ENCODE measurements at regions not wholly inside any gene's neighbourhood (a gene's known extent, or its start where the extent isn't known, plus 50 kb on each side); places are given as distances from the start of the nearest gene placed in this dataset.

GRCh38 chr9:1947438-1947837 is 67.7 kb upstream of the SMARCA2 start:
- Histone ChIP-seq H3K9ac (ENCODE audit: low read length) (no peak overlapping the region), H3K4me2 (ENCODE audit: low read length) (no peak overlapping the region), H3K36me3 (ENCODE audit: control insufficient read depth in 1 of 2, insufficient read depth in 2 of 2, low read length in 2 of 2) (no peaks in the 10 kb centered on the region), H3K27me3 (ENCODE audit: insufficient read depth, low read length) (peaks cover 30% of the 10 kb centered on the region), H3K9me3 (ENCODE audit: control insufficient read depth in 1 of 2, insufficient read depth in 1 of 2, low read depth in 1 of 2, low read length in 2 of 2) (no peaks in the 10 kb centered on the region), H3K4me1 (ENCODE audit: control insufficient read depth in 1 of 2, insufficient read depth in 2 of 2, low read length in 2 of 2) (no peaks in the 10 kb centered on the region), H3K4me3 (replicated peaks in 1 of 2; ENCODE audit: low read depth in 1 of 2, low read length in 2 of 2) (no peak overlapping the region), H3K27ac (ENCODE audit: low read depth, low read length) (no peak overlapping the region), H3K9me2 (ENCODE audit: insufficient read depth) (no peaks in the 10 kb centered on the region), H4K20me1 (ENCODE audit: insufficient read depth) (no peaks in the 10 kb centered on the region), H3K79me2 (ENCODE audit: insufficient read depth, low read length) (no peaks in the 10 kb centered on the region), H2AFZ (ENCODE audit: low read depth, low read length, poor library complexity, severe bottlenecking) (no peak overlapping the region)
- no peak for ATAC-seq
- DNase-seq (ENCODE audit: low read depth, low spot score), result no peak
- ChIA-PET CTCF (no interaction called here), POLR2A (interaction anchor here (0.6 kb wide), 1 partner anchor 24 kb away, joined by 3 read pairs; no protein-coding TSS in a partner anchor), RAD21 (ENCODE audit: low non-redundant PET in 1 of 2, low total read pairs in 2 of 2, uncharacterized antibody in 2 of 2, unreplicated experiment in 2 of 2) (no interaction called here)
- intact Hi-C loops (cut with micrococcal nuclease), result no loop called here
- no TSS peak for BruUV-seq (replicated peaks)
- TF ChIP-seq EZH2 (IDR thresholded peaks at IDR 0.05) (no peak), ATF3 (IDR thresholded peaks at IDR 0.05) (no peak)

GRCh38 chr9:1948541-1948940 is 66.6 kb upstream of the SMARCA2 start:
- Histone ChIP-seq H3K27ac (ENCODE audit: low read depth, low read length) (no peak overlapping the region), H3K27me3 (ENCODE audit: insufficient read depth, low read length) (peaks cover 40% of the 10 kb centered on the region), H3K4me2 (ENCODE audit: low read length) (no peak overlapping the region), H3K4me1 (ENCODE audit: control insufficient read depth in 1 of 2, insufficient read depth in 2 of 2, low read length in 2 of 2) (no peaks in the 10 kb centered on the region), H2AFZ (ENCODE audit: low read depth, low read length, poor library complexity, severe bottlenecking) (no peak overlapping the region), H3K9me2 (ENCODE audit: insufficient read depth) (no peaks in the 10 kb centered on the region), H3K9ac (ENCODE audit: low read length) (no peak overlapping the region), H3K36me3 (ENCODE audit: control insufficient read depth in 1 of 2, insufficient read depth in 2 of 2, low read length in 2 of 2) (no peaks in the 10 kb centered on the region), H3K79me2 (ENCODE audit: insufficient read depth, low read length) (no peaks in the 10 kb centered on the region), H3K9me3 (ENCODE audit: control insufficient read depth in 1 of 2, insufficient read depth in 1 of 2, low read depth in 1 of 2, low read length in 2 of 2) (no peaks in the 10 kb centered on the region), H3K4me3 (replicated peaks in 1 of 2; ENCODE audit: low read depth in 1 of 2, low read length in 2 of 2) (no peak overlapping the region), H4K20me1 (ENCODE audit: insufficient read depth) (no peaks in the 10 kb centered on the region)
- POLR2A ChIA-PET, result no interaction called here
- DNase-seq (ENCODE audit: low read depth, low spot score), result no peak
- no TSS peak for BruUV-seq (replicated peaks)
- ATAC-seq, result no peak
- CTCF ChIA-PET, result interaction anchor here (1.0 kb wide), 1 partner anchor 9 kb away, joined by 3 read pairs; no protein-coding TSS in a partner anchor
- intact Hi-C loops (cut with micrococcal nuclease), result no loop called here
- RAD21 ChIA-PET (ENCODE audit: low non-redundant PET in 1 of 2, low total read pairs in 2 of 2, uncharacterized antibody in 2 of 2, unreplicated experiment in 2 of 2), result no interaction called here
- no peak for TF ChIP-seq ZBTB33 (IDR thresholded peaks at IDR 0.05; ENCODE audit: extremely low read depth, insufficient replicate concordance, low read length)
- no peak for TF ChIP-seq CTCF (IDR thresholded peaks at IDR 0.05 in 2 of 3, conservative IDR thresholded peaks at IDR 0.05 in 1 of 3; ENCODE audit: borderline replicate concordance in 1 of 3, insufficient read depth in 1 of 3, low read depth in 2 of 3, low read length in 2 of 3)
- no peak for TF ChIP-seq ZNF274 (IDR thresholded peaks at IDR 0.05; ENCODE audit: low read depth, low read length)
- no peak for TF ChIP-seq EZH2phosphoT487 (IDR thresholded peaks at IDR 0.05; ENCODE audit: borderline replicate concordance)
- TF ChIP-seq SRF (IDR thresholded peaks at IDR 0.05; ENCODE audit: low read depth), result no peak
- TF ChIP-seq CEBPB (IDR thresholded peaks at IDR 0.05; ENCODE audit: low read depth), result no peak
- TF ChIP-seq SP1 (IDR thresholded peaks at IDR 0.05; ENCODE audit: low read depth), result no peak
- no peak for TF ChIP-seq CBX3 (IDR thresholded peaks at IDR 0.05; ENCODE audit: low read depth)
- TF ChIP-seq ELF1 (IDR thresholded peaks at IDR 0.05; ENCODE audit: borderline replicate concordance, low read depth), result no peak
- no peak for TF ChIP-seq ATF3 (IDR thresholded peaks at IDR 0.05)
- TF ChIP-seq REST (IDR thresholded peaks at IDR 0.05; ENCODE audit: low read depth), result no peak
- no peak for TF ChIP-seq ZFX (IDR thresholded peaks at IDR 0.05)

Measured in HCT116 (cell line).